BLaER1 treated with 17β-estradiol and CSF1 and Interleukin-3, amounts not matched to agents 10 nM and 100 nM (cell line): ENCODE measurements at regions not wholly inside any gene's neighbourhood (a gene's known extent, or its start where the extent isn't known, plus 50 kb on each side); places are given as distances from the start of the nearest gene placed in this dataset.
"Not testable (repeated sequence)": the region's sequence is repeated elsewhere in the genome, so short reads cannot be mapped to it uniquely, and the experiment has no call there.

ENCODE experiments used
- H3K27ac ChIP-seq, 11 experiments: shearing (Covaris generic); formaldehyde crosslinking; 2 replicates each; pipeline ENCODE4 v1.8.1; 2022
- H3K27me3 ChIP-seq, 11 experiments: shearing (Covaris generic); formaldehyde crosslinking; 2 replicates each; pipeline ENCODE4 v1.8.1; 2022
- H3K36me3 ChIP-seq, 11 experiments: shearing (Covaris generic); formaldehyde crosslinking; 2 replicates each; pipeline ENCODE4 v1.8.1; 2022
- H3K4me1 ChIP-seq, 10 experiments: shearing (Covaris generic); formaldehyde crosslinking; 2 replicates each; pipeline ENCODE4 v1.8.1; 2022
- H3K4me2 ChIP-seq, 11 experiments: shearing (Covaris generic); formaldehyde crosslinking; 2 replicates each; pipeline ENCODE4 v1.8.1; 2022
- H3K4me3 ChIP-seq, 10 experiments: shearing (Covaris generic); formaldehyde crosslinking; 2 replicates each; pipeline ENCODE4 v1.8.1; 2022
- H3K9ac ChIP-seq, 11 experiments: shearing (Covaris generic); formaldehyde crosslinking; 2 replicates each; pipeline ENCODE4 v1.8.1; 2022
- H3K9me3 ChIP-seq, 11 experiments: shearing (Covaris generic); formaldehyde crosslinking; replicated peaks in 1 of 11; 2 replicates each; pipeline ENCODE4 v1.8.1; 2022
- H4K20me1 ChIP-seq, 11 experiments: shearing (Covaris generic); formaldehyde crosslinking; 2 replicates each; pipeline ENCODE4 v1.8.1; 2022
- Cebpa-rat ChIP-seq, 11 experiments: shearing (Covaris generic); IDR thresholded peaks; 2 replicates each; pipeline ENCODE4 v1.8.1; 2022

DNA sequence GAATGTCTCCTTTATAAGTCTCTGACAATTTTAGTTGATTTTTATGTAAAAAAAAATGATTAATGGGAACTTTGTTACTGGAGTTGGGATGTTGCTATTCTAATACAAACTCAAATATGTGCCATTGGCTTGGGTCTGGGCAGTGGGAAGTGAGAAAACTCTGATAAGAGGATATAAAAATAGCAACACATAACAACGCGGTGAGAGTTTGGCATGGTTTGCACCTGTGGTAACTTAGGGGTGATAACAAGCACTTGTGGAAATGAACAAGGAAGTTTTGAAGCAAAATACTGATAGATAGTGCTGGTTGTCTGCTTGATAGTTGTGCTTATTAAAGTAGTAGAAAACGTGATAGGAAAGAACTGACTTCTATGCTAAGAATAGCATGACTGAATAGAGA lies 743.3 kb upstream of the AGA start:
- Histone ChIP-seq H3K9me3 (no peaks in the 10 kb centered on the region), H3K4me1 (no peaks in the 10 kb centered on the region), H3K27me3 (no peaks in the 10 kb centered on the region), H3K9ac (no peak overlapping the region), H3K36me3 (no peaks in the 10 kb centered on the region), H4K20me1 (no peaks in the 10 kb centered on the region), H3K4me2 (no peak overlapping the region), H3K27ac (no peak overlapping the region), H3K4me3 (no peak overlapping the region)
- no peak for TF ChIP-seq Cebpa-rat (IDR thresholded peaks at IDR 0.05)

GRCh38 chr4:178192611-178193010 lies 750.4 kb upstream of the AGA start:
- Histone ChIP-seq H4K20me1 (no peaks in the 10 kb centered on the region), H3K27ac (no peak overlapping the region), H3K27me3 (no peaks in the 10 kb centered on the region), H3K36me3 (no peaks in the 10 kb centered on the region), H3K4me3 (no peak overlapping the region), H3K9ac (no peak overlapping the region), H3K9me3 (no peaks in the 10 kb centered on the region), H3K4me2 (no peak overlapping the region), H3K4me1 (no peaks in the 10 kb centered on the region)
- no peak for TF ChIP-seq Cebpa-rat (IDR thresholded peaks at IDR 0.05)

- Histone ChIP-seq H3K27me3 (no peaks in the 10 kb centered on the region), H3K4me3 (no peak overlapping the region), H3K27ac (no peak overlapping the region), H3K36me3 (no peaks in the 10 kb centered on the region), H4K20me1 (no peaks in the 10 kb centered on the region), H3K4me1 (no peaks in the 10 kb centered on the region), H3K9me3 (no peaks in the 10 kb centered on the region), H3K4me2 (no peak overlapping the region), H3K9ac (no peak overlapping the region)
- TF ChIP-seq Cebpa-rat (IDR thresholded peaks at IDR 0.05) = no peak
Observed at GRCh38 chr4:178196751-178197374, 754.6 kb upstream of the AGA start.

DNA sequence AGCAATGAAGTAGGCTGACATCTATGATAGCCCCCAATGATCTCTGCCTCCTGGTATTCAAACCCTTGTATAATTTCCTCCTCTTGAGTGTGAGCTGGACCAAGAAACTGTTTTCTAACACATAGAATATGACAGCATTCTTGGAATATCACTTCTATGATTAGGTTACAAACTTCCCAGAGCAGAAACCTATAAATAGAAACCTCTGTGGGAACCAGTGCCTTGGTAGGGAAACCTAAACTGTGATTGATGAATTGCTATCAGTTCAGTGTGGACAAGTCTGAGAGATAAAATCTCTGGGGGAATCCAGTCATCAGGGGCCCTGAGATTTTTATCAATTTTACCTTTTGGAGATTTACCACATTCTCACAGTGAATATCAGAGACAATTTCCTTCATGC lies 756.5 kb upstream of the AGA start:
- no peak overlapping the region for H3K27ac ChIP-seq
- H3K4me2 ChIP-seq = no peak overlapping the region
- no peaks in the 10 kb centered on the region for H3K9me3 ChIP-seq
- no peaks in the 10 kb centered on the region for H4K20me1 ChIP-seq
- no peaks in the 10 kb centered on the region for H3K36me3 ChIP-seq
- H3K4me1 ChIP-seq = no peaks in the 10 kb centered on the region
- no peaks in the 10 kb centered on the region for H3K27me3 ChIP-seq
- H3K9ac ChIP-seq = no peak overlapping the region
- no peak overlapping the region for H3K4me3 ChIP-seq
- no peak for TF ChIP-seq Cebpa-rat (IDR thresholded peaks at IDR 0.05)

- Histone ChIP-seq H3K4me3 (no peak overlapping the region), H3K4me1 (no peaks in the 10 kb centered on the region), H3K36me3 (no peaks in the 10 kb centered on the region), H4K20me1 (no peaks in the 10 kb centered on the region), H3K27ac (no peak overlapping the region), H3K9me3 (0 out of 22 replicates have a peak, but pooled peaks cover 0 to under 1% (median 0%) of the 10 kb centered on the region in 11 experiments), H3K9ac (no peak overlapping the region), H3K4me2 (no peak overlapping the region), H3K27me3 (no peaks in the 10 kb centered on the region)
- TF ChIP-seq Cebpa-rat (IDR thresholded peaks at IDR 0.05) = no peak
Observed at GRCh38 chr4:178202422-178202821, 760.2 kb upstream of the AGA start.

DNA sequence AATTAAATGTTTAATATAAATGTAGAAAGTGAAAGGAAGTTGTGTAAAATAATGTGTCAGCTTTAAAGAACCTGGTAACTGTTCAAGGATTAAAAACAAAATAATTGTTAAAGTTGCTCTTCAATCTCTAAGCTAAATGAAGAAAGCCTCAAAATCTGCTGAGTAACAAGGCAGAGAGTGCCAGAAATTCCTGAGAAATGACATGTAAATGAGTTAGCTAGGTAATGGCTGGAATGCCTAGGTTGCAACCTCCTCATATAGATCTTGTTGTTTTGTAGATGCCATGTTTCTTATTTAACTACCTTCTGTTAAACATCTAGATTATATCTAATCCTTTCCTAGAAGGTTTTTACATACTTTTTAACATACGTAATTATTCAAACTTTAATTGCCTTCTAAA lies 763.6 kb upstream of the AGA start:
- Histone ChIP-seq H3K36me3 (no peaks in the 10 kb centered on the region), H3K4me3 (no peak overlapping the region), H3K9me3 (peaks cover 0 to 7% (median 0%) of the 10 kb centered on the region in 11 experiments; a peak in 4 of 22 replicates), H3K4me2 (no peak overlapping the region), H3K27me3 (no peaks in the 10 kb centered on the region), H3K4me1 (no peaks in the 10 kb centered on the region), H3K27ac (no peak overlapping the region), H3K9ac (no peak overlapping the region), H4K20me1 (no peaks in the 10 kb centered on the region)
- TF ChIP-seq Cebpa-rat (IDR thresholded peaks at IDR 0.05) = no peak

GRCh38 chr4:178215309-178215708 lies 773.1 kb upstream of the AGA start:
- Histone ChIP-seq H3K9me3 (no peaks in the 10 kb centered on the region), H3K4me2 (peak overlapping the region in 3 of 11 experiments; percentile 38 to 50 (median 44); a peak in 4 of 22 replicates), H3K36me3 (no peaks in the 10 kb centered on the region), H3K4me3 (no peak overlapping the region), H3K27me3 (no peaks in the 10 kb centered on the region), H3K27ac (peak overlapping the region in 1 of 11 experiments; percentile 49; a peak in 2 of 22 replicates), H3K9ac (no peak overlapping the region), H4K20me1 (no peaks in the 10 kb centered on the region), H3K4me1 (peaks cover 0 to 14% (median 0%) of the 10 kb centered on the region in 10 experiments; a peak in 6 of 20 replicates)
- no peak for TF ChIP-seq Cebpa-rat (IDR thresholded peaks at IDR 0.05)

DNA sequence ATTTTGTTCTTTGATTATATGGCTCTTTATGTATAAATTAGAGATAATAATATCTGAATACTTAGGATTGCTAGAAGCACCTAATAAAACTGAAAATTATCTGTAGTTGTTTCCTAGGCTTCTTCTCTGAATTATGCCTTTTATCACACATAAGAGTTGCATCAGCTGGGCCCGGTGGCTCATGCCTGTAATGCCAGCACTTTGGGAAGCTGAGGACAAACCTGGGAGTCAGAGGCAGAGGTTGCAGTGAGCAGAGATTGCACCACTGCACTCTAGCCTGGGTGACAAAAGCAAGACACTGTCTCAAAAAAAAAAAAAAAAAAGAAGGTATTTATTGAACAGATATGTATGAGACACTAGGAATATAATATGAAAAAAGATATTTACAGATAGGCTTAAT lies 773.5 kb upstream of the AGA start:
- Histone ChIP-seq H3K9ac (no peak overlapping the region), H3K4me2 (peak overlapping the region in 3 of 11 experiments; percentile 38 to 50 (median 44); a peak in 4 of 22 replicates), H3K27ac (peak overlapping the region in 1 of 11 experiments; percentile 49; a peak in 2 of 22 replicates), H3K4me1 (peaks cover 0 to 14% (median 0%) of the 10 kb centered on the region in 10 experiments; a peak in 6 of 20 replicates), H4K20me1 (no peaks in the 10 kb centered on the region), H3K4me3 (no peak overlapping the region), H3K9me3 (no peaks in the 10 kb centered on the region), H3K27me3 (no peaks in the 10 kb centered on the region), H3K36me3 (no peaks in the 10 kb centered on the region)
- TF ChIP-seq Cebpa-rat (IDR thresholded peaks at IDR 0.05) = no peak

DNA sequence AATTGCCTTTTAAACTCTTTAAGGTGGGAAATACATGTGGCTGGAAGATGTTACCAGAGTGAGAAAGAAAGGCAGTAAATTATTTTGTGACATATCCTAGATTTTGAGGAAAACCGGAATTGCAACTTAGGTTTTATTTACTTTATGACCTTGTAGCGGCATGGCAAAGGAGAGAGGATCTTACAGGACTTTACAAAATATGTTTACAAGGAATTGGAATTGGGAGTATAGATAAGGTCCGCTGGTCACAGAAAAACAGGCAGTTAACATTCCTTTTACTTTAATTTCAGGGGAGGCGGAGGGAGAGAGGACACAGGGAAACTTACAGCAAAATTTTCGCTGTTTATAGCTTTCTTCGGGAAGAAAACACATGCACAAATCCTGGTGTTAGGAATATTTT lies 784.2 kb upstream of the AGA start:
- not testable (repeated sequence) for H3K27me3 ChIP-seq, H3K4me3 ChIP-seq, H3K36me3 ChIP-seq, H3K27ac ChIP-seq, H3K4me1 ChIP-seq, H4K20me1 ChIP-seq, H3K9ac ChIP-seq, H3K4me2 ChIP-seq
- peaks cover 0 to 15% (median 0%) of the 10 kb centered on the region in 11 experiments; a peak in 4 of 22 replicates for H3K9me3 ChIP-seq

- Histone ChIP-seq H3K4me2 (no peak overlapping the region), H3K27ac (no peak overlapping the region), H3K4me3 (no peak overlapping the region), H3K4me1 (no peaks in the 10 kb centered on the region), H3K9ac (no peak overlapping the region), H3K27me3 (no peaks in the 10 kb centered on the region), H3K36me3 (no peaks in the 10 kb centered on the region), H3K9me3 (peaks cover 0 to 23% (median 4%) of the 10 kb centered on the region in 11 experiments; a peak in 5 of 22 replicates), H4K20me1 (no peaks in the 10 kb centered on the region)
- no peak for TF ChIP-seq Cebpa-rat (IDR thresholded peaks at IDR 0.05)
Observed at GRCh38 chr4:178233906-178234305, 791.7 kb upstream of the AGA start.
